ENCODE measurements at regions not wholly inside any gene's neighbourhood (a gene's known extent, or its start where the extent isn't known, plus 50 kb on each side); places are given as distances from the start of the nearest gene placed in this dataset.

DNA sequence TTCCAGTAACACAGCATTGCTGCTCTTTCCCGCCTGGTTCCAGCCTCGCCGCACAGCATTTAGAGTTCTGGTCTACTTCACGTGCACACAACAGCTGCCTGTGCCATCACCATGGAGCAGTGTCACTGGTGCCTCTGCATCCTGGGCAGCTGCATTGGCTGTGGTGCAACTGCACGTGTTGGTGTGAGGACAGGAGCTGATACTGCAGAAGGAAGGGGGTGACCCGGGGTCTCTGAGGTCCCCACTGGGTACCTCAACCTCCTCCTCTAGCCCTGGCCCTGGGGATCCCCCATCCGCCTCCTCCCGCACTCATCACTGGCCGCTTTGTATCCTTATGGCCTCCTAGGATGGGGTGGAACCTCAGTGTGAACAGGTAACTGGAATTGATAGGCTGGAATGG, 112.5 kb downstream of the SOX1 start:
- H4K20me1 ChIP-seq (ENCODE audit: insufficient read depth), result no peaks in the 10 kb centered on the region
- no peaks in the 10 kb centered on the region for H3K9me3 ChIP-seq (ENCODE audit: low read length)
- H3K27me3 ChIP-seq (ENCODE audit: insufficient read depth, low read depth, low read length), result no peaks in the 10 kb centered on the region
- H3K9ac ChIP-seq (ENCODE audit: low read length), result no peak overlapping the region
- H3F3A ChIP-seq (ENCODE audit: insufficient read depth, low read length, poor library complexity, severe bottlenecking), result no peaks in the 10 kb centered on the region
- H3K27ac ChIP-seq (ENCODE audit: low read length), result no peak overlapping the region
- H3K4me2 ChIP-seq (ENCODE audit: low read length), result no peak overlapping the region
- H3K79me2 ChIP-seq (replicated peaks; ENCODE audit: insufficient read depth, low read length), result no peaks in the 10 kb centered on the region
- no peak overlapping the region for H3K4me3 ChIP-seq (ENCODE audit: low read length)
- H3K36me3 ChIP-seq (ENCODE audit: insufficient read depth, low read length), result no peaks in the 10 kb centered on the region
- no peaks in the 10 kb centered on the region for H3K9me2 ChIP-seq (ENCODE audit: insufficient read depth, low read length)
- H2AFZ ChIP-seq (ENCODE audit: low read depth, low read length), result no peak overlapping the region
- TF ChIP-seq POLR2AphosphoS5 (IDR thresholded peaks at IDR 0.05) (no peak), MXI1 (conservative IDR thresholded peaks at IDR 0.05; ENCODE audit: poor library complexity, severe bottlenecking) (no peak), EP300 (conservative IDR thresholded peaks at IDR 0.05; ENCODE audit: poor library complexity, severe bottlenecking) (no peak)

DNA sequence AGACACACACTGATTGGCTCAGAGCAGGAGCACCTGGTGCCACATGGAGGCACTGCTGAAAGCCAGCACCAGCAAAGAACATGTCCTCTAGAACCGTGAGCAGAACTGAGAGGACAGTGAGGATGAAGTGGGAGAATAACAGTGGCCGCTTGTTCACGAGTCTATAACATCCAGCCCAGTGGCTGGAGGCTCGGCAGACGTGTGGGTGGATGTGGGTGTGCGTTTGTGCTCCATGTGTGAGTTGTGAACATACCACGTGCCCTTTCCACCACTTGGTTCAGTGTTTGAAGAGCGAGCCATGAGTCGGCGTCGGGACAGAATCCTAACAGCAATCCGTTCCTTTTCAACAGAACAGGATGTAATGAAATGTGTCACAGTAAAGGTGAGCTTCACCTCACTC, 113.0 kb downstream of the SOX1 start:
- Histone ChIP-seq H3K27me3 (ENCODE audit: insufficient read depth, low read depth, low read length) (no peaks in the 10 kb centered on the region), H3K4me2 (ENCODE audit: low read length) (no peak overlapping the region), H4K20me1 (ENCODE audit: insufficient read depth) (no peaks in the 10 kb centered on the region), H3K27ac (ENCODE audit: low read length) (no peak overlapping the region), H3K4me3 (ENCODE audit: low read length) (no peak overlapping the region), H2AFZ (ENCODE audit: low read depth, low read length) (no peak overlapping the region), H3K9ac (ENCODE audit: low read length) (no peak overlapping the region), H3F3A (ENCODE audit: insufficient read depth, low read length, poor library complexity, severe bottlenecking) (no peaks in the 10 kb centered on the region), H3K79me2 (replicated peaks; ENCODE audit: insufficient read depth, low read length) (no peaks in the 10 kb centered on the region), H3K36me3 (ENCODE audit: insufficient read depth, low read length) (no peaks in the 10 kb centered on the region), H3K9me2 (ENCODE audit: insufficient read depth, low read length) (no peaks in the 10 kb centered on the region), H3K9me3 (ENCODE audit: low read length) (no peaks in the 10 kb centered on the region)
- no peak for TF ChIP-seq POLR2AphosphoS5 (IDR thresholded peaks at IDR 0.05)
- no peak for TF ChIP-seq MXI1 (conservative IDR thresholded peaks at IDR 0.05; ENCODE audit: poor library complexity, severe bottlenecking)

DNA sequence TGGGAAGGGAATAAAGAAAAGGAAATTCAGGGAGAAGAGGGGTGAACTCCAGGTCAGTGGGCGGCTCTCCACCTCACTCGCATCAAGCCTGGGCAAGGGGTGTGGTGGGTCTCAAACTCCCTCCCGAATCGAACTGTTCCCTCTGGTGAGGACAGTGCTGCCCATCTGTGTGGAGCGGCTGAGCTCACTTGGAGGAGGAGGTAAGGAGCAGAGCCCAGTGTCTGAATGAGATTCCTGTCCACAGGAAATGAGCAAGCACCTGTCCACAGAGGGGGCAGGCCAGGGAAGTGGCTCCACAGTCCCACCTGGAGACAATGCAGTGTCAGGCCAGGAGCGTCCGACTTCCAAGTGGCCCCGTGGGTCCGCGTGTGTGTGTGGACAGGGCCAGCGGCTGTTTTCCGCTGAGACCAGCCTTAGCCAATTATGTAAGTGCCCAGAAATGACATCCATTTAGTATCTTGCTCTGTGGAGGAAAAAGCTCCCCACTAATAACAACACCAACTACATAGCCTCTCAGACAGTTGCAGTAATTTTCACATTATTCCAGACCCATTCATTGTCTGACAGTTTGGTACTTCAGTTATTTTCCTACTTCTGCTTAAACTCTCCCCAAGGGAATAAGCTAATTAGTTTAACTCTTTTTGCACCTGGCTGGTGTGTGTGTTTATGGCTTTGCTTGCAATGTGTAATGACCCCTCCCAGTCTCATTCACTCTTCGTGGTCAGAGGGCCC, 114.6 kb downstream of the SOX1 start:
- H3K79me2 ChIP-seq (replicated peaks; ENCODE audit: insufficient read depth, low read length), result no peaks in the 10 kb centered on the region
- H2AFZ ChIP-seq (ENCODE audit: low read depth, low read length), result no peak overlapping the region
- no peak overlapping the region for H3K4me2 ChIP-seq (ENCODE audit: low read length)
- no peaks in the 10 kb centered on the region for H4K20me1 ChIP-seq (ENCODE audit: insufficient read depth)
- H3K9me3 ChIP-seq (ENCODE audit: low read length), result no peaks in the 10 kb centered on the region
- H3K4me3 ChIP-seq (ENCODE audit: low read length), result peak overlapping the region; percentile 13
- H3K27me3 ChIP-seq (ENCODE audit: insufficient read depth, low read depth, low read length), result no peaks in the 10 kb centered on the region
- H3K9ac ChIP-seq (ENCODE audit: low read length), result peak overlapping the region; percentile 4
- peak overlapping the region; percentile 36 for H3K27ac ChIP-seq (ENCODE audit: low read length)
- TF ChIP-seq, protein P1, sequence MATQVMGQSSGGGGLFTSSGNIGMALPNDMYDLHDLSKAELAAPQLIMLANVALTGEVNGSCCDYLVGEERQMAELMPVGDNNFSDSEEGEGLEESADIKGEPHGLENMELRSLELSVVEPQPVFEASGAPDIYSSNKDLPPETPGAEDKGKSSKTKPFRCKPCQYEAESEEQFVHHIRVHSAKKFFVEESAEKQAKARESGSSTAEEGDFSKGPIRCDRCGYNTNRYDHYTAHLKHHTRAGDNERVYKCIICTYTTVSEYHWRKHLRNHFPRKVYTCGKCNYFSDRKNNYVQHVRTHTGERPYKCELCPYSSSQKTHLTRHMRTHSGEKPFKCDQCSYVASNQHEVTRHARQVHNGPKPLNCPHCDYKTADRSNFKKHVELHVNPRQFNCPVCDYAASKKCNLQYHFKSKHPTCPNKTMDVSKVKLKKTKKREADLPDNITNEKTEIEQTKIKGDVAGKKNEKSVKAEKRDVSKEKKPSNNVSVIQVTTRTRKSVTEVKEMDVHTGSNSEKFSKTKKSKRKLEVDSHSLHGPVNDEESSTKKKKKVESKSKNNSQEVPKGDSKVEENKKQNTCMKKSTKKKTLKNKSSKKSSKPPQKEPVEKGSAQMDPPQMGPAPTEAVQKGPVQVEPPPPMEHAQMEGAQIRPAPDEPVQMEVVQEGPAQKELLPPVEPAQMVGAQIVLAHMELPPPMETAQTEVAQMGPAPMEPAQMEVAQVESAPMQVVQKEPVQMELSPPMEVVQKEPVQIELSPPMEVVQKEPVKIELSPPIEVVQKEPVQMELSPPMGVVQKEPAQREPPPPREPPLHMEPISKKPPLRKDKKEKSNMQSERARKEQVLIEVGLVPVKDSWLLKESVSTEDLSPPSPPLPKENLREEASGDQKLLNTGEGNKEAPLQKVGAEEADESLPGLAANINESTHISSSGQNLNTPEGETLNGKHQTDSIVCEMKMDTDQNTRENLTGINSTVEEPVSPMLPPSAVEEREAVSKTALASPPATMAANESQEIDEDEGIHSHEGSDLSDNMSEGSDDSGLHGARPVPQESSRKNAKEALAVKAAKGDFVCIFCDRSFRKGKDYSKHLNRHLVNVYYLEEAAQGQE (IDR thresholded peaks at IDR 0.05; ENCODE audit: borderline replicate concordance), result peak; percentile 27
- TF ChIP-seq EP300 (conservative IDR thresholded peaks at IDR 0.05; ENCODE audit: poor library complexity, severe bottlenecking) (peak; percentile 55), POLR2AphosphoS5 (IDR thresholded peaks at IDR 0.05) (peak; percentile 77), TAF1 (IDR thresholded peaks at IDR 0.05; ENCODE audit: low read depth) (no peak), SMC3 (conservative IDR thresholded peaks at IDR 0.05; ENCODE audit: poor library complexity) (peak; percentile 26), MXI1 (conservative IDR thresholded peaks at IDR 0.05; ENCODE audit: poor library complexity, severe bottlenecking) (peak; percentile 15), EZH2 (IDR thresholded peaks at IDR 0.05; ENCODE audit: borderline replicate concordance, insufficient read depth, low read length, poor library complexity, severe bottlenecking) (no peak), RAD21 (conservative IDR thresholded peaks at IDR 0.05) (peak; percentile 11)
- TF ChIP-seq, protein P2, sequence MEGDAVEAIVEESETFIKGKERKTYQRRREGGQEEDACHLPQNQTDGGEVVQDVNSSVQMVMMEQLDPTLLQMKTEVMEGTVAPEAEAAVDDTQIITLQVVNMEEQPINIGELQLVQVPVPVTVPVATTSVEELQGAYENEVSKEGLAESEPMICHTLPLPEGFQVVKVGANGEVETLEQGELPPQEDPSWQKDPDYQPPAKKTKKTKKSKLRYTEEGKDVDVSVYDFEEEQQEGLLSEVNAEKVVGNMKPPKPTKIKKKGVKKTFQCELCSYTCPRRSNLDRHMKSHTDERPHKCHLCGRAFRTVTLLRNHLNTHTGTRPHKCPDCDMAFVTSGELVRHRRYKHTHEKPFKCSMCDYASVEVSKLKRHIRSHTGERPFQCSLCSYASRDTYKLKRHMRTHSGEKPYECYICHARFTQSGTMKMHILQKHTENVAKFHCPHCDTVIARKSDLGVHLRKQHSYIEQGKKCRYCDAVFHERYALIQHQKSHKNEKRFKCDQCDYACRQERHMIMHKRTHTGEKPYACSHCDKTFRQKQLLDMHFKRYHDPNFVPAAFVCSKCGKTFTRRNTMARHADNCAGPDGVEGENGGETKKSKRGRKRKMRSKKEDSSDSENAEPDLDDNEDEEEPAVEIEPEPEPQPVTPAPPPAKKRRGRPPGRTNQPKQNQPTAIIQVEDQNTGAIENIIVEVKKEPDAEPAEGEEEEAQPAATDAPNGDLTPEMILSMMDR (IDR thresholded peaks at IDR 0.05; ENCODE audit: poor library complexity, severe bottlenecking), result no peak
- no peaks in the 10 kb centered on the region for H3F3A ChIP-seq (ENCODE audit: insufficient read depth, low read length, poor library complexity, severe bottlenecking)
- H3K36me3 ChIP-seq (ENCODE audit: insufficient read depth, low read length), result no peaks in the 10 kb centered on the region
- no peaks in the 10 kb centered on the region for H3K9me2 ChIP-seq (ENCODE audit: insufficient read depth, low read length)

All from neural cell (in vitro differentiated cells).